GM12878 (cell line): ENCODE measurements at regions not wholly inside any gene's neighbourhood (a gene's known extent, or its start where the extent isn't known, plus 50 kb on each side); places are given as distances from the start of the nearest gene placed in this dataset.

Experiments used
- ATAC-seq: fragments of 200-7000 bp; cut with Tn5 transposase; 3 replicates; pipeline ENCODE4 v1.9.1; 2020; ENCODE audit warnings: mild to moderate bottlenecking, moderate library complexity
- BruUV-seq: library from RNA; stranded (reverse); fragments of 400-500 nt; replicated peaks from 2 replicates; lab custom pipeline; 2021; lab: Mats Ljungman, UMichigan
- CTCF ChIA-PET: fragments of 300-600 bp; sonication (Branson Sonifier 250); formaldehyde crosslinking; extraction: SDS; loops from one replicate; lab custom pipeline; 2021; ENCODE audit warnings: inconsistent platforms; lab: Yijun Ruan, JAX
- POLR2A ChIA-PET: fragments of 350-600 bp; formaldehyde crosslinking; extraction: SDS; loops from one replicate; lab custom pipeline; 2021; ENCODE audit warnings: inconsistent platforms; lab: Charles Lee
- RAD21 ChIA-PET: fragments of 300-600 bp; sonication (Branson Sonifier 250); formaldehyde crosslinking; loops from one replicate; lab custom pipeline; 2023; ENCODE audit warnings: antibody characterized with exemption; ENCODE audit not compliant: unreplicated experiment; lab: Charles Lee
- SMC1A ChIA-PET: fragments of 300-600 bp; sonication (Branson Sonifier 250); formaldehyde crosslinking; loops from one replicate; lab custom pipeline; 2023; ENCODE audit not compliant: unreplicated experiment, uncharacterized antibody; lab: Charles Lee
- DNase-seq: peaks from one replicate; pipeline ENCODE4 v3.0.0-alpha.2; 2011; ENCODE audit warnings: low read depth, low spot score
- FAIRE-seq: peaks from 3 replicates; lab custom pipeline; 2011; peaks lifted over from hg19 to GRCh38; lab: Jason Lieb, UNC
- H2AFZ ChIP-seq: 2 replicates; pipeline ENCODE4 v1.6.0; 2011; ENCODE audit warnings: low read depth, low read length, control low read depth; ENCODE audit not compliant: control insufficient read depth
- H3K27ac ChIP-seq: 2 replicates; pipeline ENCODE4 v1.5.1; 2011; ENCODE audit warnings: control low read depth; ENCODE audit not compliant: control insufficient read depth, insufficient read depth
- H3K27me3 ChIP-seq, 2 experiments: replicated peaks in 1 of 2; 2 replicates each; pipeline versions ENCODE4 v1.6.0 to v1.6.1; 2011; ENCODE audit warnings: low read length in 1 of 2; ENCODE audit not compliant: control insufficient read depth in 2 of 2, insufficient read depth in 2 of 2
- H3K36me3 ChIP-seq, 2 experiments: 2 replicates each; pipeline ENCODE4 v1.5.1; 2011; ENCODE audit warnings: low read length in 1 of 2; ENCODE audit not compliant: control insufficient read depth in 2 of 2, insufficient read depth in 2 of 2
- H3K4me1 ChIP-seq: 2 replicates; pipeline ENCODE4 v1.6.1; 2011; ENCODE audit warnings: mild to moderate bottlenecking, low read length, moderate library complexity, mixed read lengths; ENCODE audit not compliant: control insufficient read depth, insufficient read depth
- H3K4me2 ChIP-seq: 2 replicates; pipeline ENCODE4 v1.6.0; 2011; ENCODE audit warnings: control low read depth; ENCODE audit not compliant: control insufficient read depth, insufficient read depth
- H3K4me3 ChIP-seq: fragments of 200-600 bp; sonication (generic); 2 replicates; pipeline ENCODE4 v1.5.1; 2016
- H3K79me2 ChIP-seq: 2 replicates; pipeline ENCODE4 v1.6.0; 2011; ENCODE audit warnings: low read length; ENCODE audit not compliant: control insufficient read depth, insufficient read depth
- H3K9ac ChIP-seq: 2 replicates; pipeline ENCODE4 v1.8.0; 2011; ENCODE audit warnings: low read length, control low read depth, mixed read lengths; ENCODE audit not compliant: control insufficient read depth, insufficient read depth
- H3K9me3 ChIP-seq: replicated peaks from 3 replicates; pipeline ENCODE4 v1.5.1; 2011; ENCODE audit warnings: mild to moderate bottlenecking, low read length; ENCODE audit not compliant: control insufficient read depth, insufficient read depth
- H4K20me1 ChIP-seq: 2 replicates; pipeline ENCODE4 v1.6.0; 2011; ENCODE audit not compliant: control insufficient read depth, insufficient read depth
- BCL11A ChIP-seq: IDR thresholded peaks from 2 replicates; pipeline ENCODE4 v1.6.1; 2011; ENCODE audit warnings: low read depth, low read length
- EED ChIP-seq: sonication (generic); IDR thresholded peaks from 2 replicates; pipeline ENCODE4 v1.6.1; 2016; ENCODE audit warnings: antibody characterized with exemption, low read depth
- JUNB ChIP-seq: IDR thresholded peaks from 2 replicates; pipeline ENCODE4 v1.6.1; 2016; ENCODE audit warnings: antibody characterized with exemption, mild to moderate bottlenecking
- KLF5 ChIP-seq: fragments of 450-650 bp; IDR thresholded peaks from 2 replicates; pipeline ENCODE4 v1.6.1; 2014; ENCODE audit warnings: mild to moderate bottlenecking; ENCODE audit not compliant: partially characterized antibody
- MYB ChIP-seq: fragments of 150-350 bp; IDR thresholded peaks from 2 replicates; pipeline ENCODE4 v1.6.1; 2014; ENCODE audit warnings: mild to moderate bottlenecking, low read depth, low read length, borderline replicate concordance
- PAX5 ChIP-seq: IDR thresholded peaks from 2 replicates; pipeline ENCODE4 v1.6.1; 2011; ENCODE audit warnings: low read depth, low read length, borderline replicate concordance
- RCOR1 ChIP-seq: conservative IDR thresholded peaks from 2 replicates; pipeline ENCODE4 v1.6.1; 2012; ENCODE audit warnings: low read depth, low read length, improper control_type of control experiment
- SPI1 ChIP-seq: IDR thresholded peaks from 2 replicates; pipeline ENCODE4 v1.6.1; 2011; ENCODE audit warnings: low read depth, mild to moderate bottlenecking, low read length, moderate library complexity, borderline replicate concordance; ENCODE audit not compliant: insufficient read depth
- WGBS: methylation state at CpG from one replicate; pipeline ENCODE4 v1.1.6; 2016; ENCODE audit warnings: low lambda C conversion rate; ENCODE audit not compliant: insufficient replicate concordance, insufficient coverage; ENCODE audit errors: missing lambda C conversion rate; 5-methylcytosine and 5-hydroxymethylcytosine counted together
- in situ Hi-C: fragments of 300-500 bp; cut with MboI; formaldehyde crosslinking; loops from 9 replicates; pipeline ENCODE4 v1.14.3; 2018; ENCODE audit warnings: mixed read lengths
- intact Hi-C: fragments of 100-400 bp; cut with micrococcal nuclease; formaldehyde crosslinking; loops from one replicate; pipeline ENCODE4 v1.14.2; 2022; ENCODE audit not compliant: unreplicated experiment
- TF ChIP-seq, protein P1 (sequence below): IDR thresholded peaks from 2 replicates; pipeline ENCODE4 v1.6.1; 2012; ENCODE audit warnings: mild to moderate bottlenecking, low read depth, low read length
- TF ChIP-seq, protein P2 (sequence below): IDR thresholded peaks from 2 replicates; pipeline ENCODE4 v1.6.1; 2012; ENCODE audit warnings: low read depth, low read length, improper control_type of control experiment

DNA sequence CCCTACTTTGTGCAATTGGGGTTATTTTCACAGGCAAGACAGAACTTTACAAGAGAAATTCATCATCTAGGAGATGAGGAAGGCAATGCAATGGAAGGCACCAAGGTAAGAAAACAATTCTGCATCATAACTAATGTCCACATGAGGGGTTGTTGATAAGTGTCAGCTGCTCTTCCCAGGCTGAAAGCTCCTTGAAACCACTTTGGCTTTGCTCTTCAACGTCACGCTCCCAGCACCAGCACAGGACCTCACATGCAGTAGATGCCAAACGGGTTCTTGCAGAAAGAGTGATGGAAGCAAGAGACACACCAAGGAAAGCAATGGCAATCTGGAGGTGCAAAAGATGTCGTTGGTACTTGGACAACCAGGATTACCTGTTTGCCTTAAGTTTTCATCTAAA is 485.5 kb downstream of the BCL11B start (continued):
- TF ChIP-seq, protein P1, sequence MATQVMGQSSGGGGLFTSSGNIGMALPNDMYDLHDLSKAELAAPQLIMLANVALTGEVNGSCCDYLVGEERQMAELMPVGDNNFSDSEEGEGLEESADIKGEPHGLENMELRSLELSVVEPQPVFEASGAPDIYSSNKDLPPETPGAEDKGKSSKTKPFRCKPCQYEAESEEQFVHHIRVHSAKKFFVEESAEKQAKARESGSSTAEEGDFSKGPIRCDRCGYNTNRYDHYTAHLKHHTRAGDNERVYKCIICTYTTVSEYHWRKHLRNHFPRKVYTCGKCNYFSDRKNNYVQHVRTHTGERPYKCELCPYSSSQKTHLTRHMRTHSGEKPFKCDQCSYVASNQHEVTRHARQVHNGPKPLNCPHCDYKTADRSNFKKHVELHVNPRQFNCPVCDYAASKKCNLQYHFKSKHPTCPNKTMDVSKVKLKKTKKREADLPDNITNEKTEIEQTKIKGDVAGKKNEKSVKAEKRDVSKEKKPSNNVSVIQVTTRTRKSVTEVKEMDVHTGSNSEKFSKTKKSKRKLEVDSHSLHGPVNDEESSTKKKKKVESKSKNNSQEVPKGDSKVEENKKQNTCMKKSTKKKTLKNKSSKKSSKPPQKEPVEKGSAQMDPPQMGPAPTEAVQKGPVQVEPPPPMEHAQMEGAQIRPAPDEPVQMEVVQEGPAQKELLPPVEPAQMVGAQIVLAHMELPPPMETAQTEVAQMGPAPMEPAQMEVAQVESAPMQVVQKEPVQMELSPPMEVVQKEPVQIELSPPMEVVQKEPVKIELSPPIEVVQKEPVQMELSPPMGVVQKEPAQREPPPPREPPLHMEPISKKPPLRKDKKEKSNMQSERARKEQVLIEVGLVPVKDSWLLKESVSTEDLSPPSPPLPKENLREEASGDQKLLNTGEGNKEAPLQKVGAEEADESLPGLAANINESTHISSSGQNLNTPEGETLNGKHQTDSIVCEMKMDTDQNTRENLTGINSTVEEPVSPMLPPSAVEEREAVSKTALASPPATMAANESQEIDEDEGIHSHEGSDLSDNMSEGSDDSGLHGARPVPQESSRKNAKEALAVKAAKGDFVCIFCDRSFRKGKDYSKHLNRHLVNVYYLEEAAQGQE = no peak
- no peak for TF ChIP-seq RCOR1

DNA sequence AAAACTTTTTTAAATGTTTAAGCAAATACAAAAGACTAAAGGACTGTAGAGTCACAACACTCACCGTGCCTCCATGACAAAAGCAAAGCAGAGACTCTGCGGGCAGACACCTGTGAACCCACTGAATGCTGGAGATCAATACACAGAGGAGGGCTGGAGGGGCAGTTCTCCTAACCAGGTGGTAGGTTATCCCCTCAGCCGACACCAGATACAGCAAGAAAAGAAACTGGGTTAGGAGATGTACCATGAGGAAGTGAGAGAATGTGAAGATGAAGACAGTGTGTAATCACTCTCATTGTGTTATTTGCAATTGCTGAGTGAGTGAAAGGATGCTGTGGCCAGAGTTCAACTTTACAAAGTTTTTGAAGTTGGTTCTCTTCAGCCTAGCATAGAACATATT is 480.3 kb downstream of the BCL11B start:
- no peak for ATAC-seq
- ChIA-PET SMC1A (interaction anchor here (1.5 kb wide), 1 partner anchor 26 kb away, joined by 3 read pairs; no protein-coding TSS in a partner anchor), CTCF (no interaction called here), RAD21 (no interaction called here), POLR2A (no interaction called here)
- Histone ChIP-seq H3K27ac (no peak overlapping the region), H3K4me3 (no peak overlapping the region), H3K9me3 (no peaks in the 10 kb centered on the region), H2AFZ (no peak overlapping the region), H3K4me2 (no peak overlapping the region), H3K4me1 (no peaks in the 10 kb centered on the region), H3K9ac (no peak overlapping the region), H3K27me3 (no peaks in the 10 kb centered on the region), H4K20me1 (no peaks in the 10 kb centered on the region), H3K36me3 (no peaks in the 10 kb centered on the region), H3K79me2 (no peaks in the 10 kb centered on the region)
- DNase-seq = no peak
- FAIRE-seq = no peak
- in situ Hi-C loops (no loop called here), intact Hi-C loops (no loop called here)
- TF ChIP-seq SPI1 (peak; percentile 35; the same call in 1 of the 2 replicates), PAX5 (no peak), BCL11A (no peak), MYB (no peak), KLF5 (no peak), JUNB (no peak), EED (no peak)
- TF ChIP-seq, protein P2, sequence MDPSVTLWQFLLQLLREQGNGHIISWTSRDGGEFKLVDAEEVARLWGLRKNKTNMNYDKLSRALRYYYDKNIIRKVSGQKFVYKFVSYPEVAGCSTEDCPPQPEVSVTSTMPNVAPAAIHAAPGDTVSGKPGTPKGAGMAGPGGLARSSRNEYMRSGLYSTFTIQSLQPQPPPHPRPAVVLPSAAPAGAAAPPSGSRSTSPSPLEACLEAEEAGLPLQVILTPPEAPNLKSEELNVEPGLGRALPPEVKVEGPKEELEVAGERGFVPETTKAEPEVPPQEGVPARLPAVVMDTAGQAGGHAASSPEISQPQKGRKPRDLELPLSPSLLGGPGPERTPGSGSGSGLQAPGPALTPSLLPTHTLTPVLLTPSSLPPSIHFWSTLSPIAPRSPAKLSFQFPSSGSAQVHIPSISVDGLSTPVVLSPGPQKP = no peak
- WGBS = 8% methylated on average over 3 of the region's 3 CpGs
- BruUV-seq = no TSS peak
